ENCODE measurements at regions not wholly inside any gene's neighbourhood (a gene's known extent, or its start where the extent isn't known, plus 50 kb on each side); places are given as distances from the start of the nearest gene placed in this dataset.

DNA sequence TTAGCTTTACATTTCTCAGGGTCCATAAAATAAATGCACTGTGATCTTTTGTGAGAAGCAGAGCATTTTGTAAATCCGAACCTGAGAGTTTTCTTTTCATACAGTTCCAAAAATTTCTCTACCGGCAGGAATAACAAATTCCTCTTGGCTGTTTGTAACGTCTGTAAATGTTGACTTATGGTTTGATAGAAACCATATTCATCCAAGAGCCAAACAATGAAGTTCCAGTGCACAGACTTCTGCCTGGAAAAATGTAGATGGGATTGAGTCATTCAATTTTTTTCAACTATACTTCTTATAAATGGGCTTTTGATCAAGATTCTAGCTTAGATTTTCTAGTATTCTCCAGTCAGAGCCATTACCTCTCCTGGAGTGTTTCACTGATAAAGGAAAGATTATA is 530.6 kb downstream of the TFEC start:
- ATAC-seq = no peak
- TF ChIP-seq ZNF8 (CRISPR knock-in tag; IDR thresholded peaks at IDR 0.05) (no peak), ZNF70 (CRISPR knock-in tag; IDR thresholded peaks at IDR 0.05) (no peak), SNAI2 (CRISPR knock-in tag; IDR thresholded peaks at IDR 0.05) (no peak), ARNTL (CRISPR knock-in tag; IDR thresholded peaks at IDR 0.05; ENCODE audit: borderline replicate concordance, low read depth) (no peak), CSDC2 (CRISPR knock-in tag; IDR thresholded peaks at IDR 0.05) (no peak), ZFP3 (CRISPR knock-in tag; IDR thresholded peaks at IDR 0.05) (no peak), PPARA (CRISPR knock-in tag; IDR thresholded peaks at IDR 0.05; ENCODE audit: borderline replicate concordance) (no peak), BACH2 (CRISPR knock-in tag; IDR thresholded peaks at IDR 0.05; ENCODE audit: borderline replicate concordance) (no peak), ISL1 (CRISPR knock-in tag; IDR thresholded peaks at IDR 0.05) (no peak), OSR1 (CRISPR knock-in tag; IDR thresholded peaks at IDR 0.05) (no peak), TCF4 (CRISPR knock-in tag; IDR thresholded peaks at IDR 0.05; ENCODE audit: borderline replicate concordance) (no peak), GLIS3 (CRISPR knock-in tag; IDR thresholded peaks at IDR 0.05) (no peak), ESRRG (CRISPR knock-in tag; IDR thresholded peaks at IDR 0.05) (no peak)
- TF ChIP-seq, protein P1, sequence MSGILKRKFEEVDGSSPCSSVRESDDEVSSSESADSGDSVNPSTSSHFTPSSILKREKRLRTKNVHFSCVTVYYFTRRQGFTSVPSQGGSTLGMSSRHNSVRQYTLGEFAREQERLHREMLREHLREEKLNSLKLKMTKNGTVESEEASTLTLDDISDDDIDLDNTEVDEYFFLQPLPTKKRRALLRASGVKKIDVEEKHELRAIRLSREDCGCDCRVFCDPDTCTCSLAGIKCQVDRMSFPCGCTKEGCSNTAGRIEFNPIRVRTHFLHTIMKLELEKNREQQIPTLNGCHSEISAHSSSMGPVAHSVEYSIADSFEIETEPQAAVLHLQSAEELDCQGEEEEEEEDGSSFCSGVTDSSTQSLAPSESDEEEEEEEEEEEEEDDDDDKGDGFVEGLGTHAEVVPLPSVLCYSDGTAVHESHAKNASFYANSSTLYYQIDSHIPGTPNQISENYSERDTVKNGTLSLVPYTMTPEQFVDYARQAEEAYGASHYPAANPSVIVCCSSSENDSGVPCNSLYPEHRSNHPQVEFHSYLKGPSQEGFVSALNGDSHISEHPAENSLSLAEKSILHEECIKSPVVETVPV (CRISPR knock-in tag; IDR thresholded peaks at IDR 0.05) = no peak
- TF ChIP-seq, protein P2, sequence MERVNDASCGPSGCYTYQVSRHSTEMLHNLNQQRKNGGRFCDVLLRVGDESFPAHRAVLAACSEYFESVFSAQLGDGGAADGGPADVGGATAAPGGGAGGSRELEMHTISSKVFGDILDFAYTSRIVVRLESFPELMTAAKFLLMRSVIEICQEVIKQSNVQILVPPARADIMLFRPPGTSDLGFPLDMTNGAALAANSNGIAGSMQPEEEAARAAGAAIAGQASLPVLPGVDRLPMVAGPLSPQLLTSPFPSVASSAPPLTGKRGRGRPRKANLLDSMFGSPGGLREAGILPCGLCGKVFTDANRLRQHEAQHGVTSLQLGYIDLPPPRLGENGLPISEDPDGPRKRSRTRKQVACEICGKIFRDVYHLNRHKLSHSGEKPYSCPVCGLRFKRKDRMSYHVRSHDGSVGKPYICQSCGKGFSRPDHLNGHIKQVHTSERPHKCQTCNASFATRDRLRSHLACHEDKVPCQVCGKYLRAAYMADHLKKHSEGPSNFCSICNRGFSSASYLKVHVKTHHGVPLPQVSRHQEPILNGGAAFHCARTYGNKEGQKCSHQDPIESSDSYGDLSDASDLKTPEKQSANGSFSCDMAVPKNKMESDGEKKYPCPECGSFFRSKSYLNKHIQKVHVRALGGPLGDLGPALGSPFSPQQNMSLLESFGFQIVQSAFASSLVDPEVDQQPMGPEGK (CRISPR knock-in tag; IDR thresholded peaks at IDR 0.05; ENCODE audit: borderline replicate concordance) = no peak
- TF ChIP-seq, protein P3, sequence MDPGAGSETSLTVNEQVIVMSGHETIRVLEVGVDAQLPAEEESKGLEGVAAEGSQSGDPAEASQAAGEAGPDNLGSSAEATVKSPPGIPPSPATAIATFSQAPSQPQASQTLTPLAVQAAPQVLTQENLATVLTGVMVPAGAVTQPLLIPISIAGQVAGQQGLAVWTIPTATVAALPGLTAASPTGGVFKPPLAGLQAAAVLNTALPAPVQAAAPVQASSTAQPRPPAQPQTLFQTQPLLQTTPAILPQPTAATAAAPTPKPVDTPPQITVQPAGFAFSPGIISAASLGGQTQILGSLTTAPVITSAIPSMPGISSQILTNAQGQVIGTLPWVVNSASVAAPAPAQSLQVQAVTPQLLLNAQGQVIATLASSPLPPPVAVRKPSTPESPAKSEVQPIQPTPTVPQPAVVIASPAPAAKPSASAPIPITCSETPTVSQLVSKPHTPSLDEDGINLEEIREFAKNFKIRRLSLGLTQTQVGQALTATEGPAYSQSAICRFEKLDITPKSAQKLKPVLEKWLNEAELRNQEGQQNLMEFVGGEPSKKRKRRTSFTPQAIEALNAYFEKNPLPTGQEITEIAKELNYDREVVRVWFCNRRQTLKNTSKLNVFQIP (CRISPR knock-in tag; IDR thresholded peaks at IDR 0.05; ENCODE audit: borderline replicate concordance, low read depth) = no peak
- TF ChIP-seq, protein P4, sequence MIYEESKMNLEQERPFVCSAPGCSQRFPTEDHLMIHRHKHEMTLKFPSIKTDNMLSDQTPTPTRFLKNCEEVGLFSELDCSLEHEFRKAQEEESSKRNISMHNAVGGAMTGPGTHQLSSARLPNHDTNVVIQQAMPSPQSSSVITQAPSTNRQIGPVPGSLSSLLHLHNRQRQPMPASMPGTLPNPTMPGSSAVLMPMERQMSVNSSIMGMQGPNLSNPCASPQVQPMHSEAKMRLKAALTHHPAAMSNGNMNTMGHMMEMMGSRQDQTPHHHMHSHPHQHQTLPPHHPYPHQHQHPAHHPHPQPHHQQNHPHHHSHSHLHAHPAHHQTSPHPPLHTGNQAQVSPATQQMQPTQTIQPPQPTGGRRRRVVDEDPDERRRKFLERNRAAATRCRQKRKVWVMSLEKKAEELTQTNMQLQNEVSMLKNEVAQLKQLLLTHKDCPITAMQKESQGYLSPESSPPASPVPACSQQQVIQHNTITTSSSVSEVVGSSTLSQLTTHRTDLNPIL (CRISPR knock-in tag; IDR thresholded peaks at IDR 0.05; ENCODE audit: low read depth) = no peak

DNA sequence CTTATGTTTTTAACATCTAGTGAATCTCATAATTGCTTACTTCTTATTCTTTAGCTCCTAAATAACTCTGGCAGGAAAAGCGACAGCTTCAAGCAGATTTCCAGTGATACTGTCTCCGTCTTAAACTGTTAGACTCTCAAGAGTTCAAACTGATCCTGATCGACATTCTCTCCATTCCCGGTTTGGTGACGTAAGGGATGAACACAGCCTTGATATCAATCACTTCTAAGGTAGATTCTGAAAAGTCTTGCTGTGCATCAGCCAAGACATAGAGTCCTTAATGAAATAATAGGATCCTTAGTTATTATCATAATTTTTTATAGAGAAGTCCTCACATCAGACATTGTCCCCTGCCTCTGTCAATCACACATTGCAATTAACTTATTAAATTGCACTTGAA is 534.6 kb downstream of the TFEC start:
- TF ChIP-seq CSDC2 (CRISPR knock-in tag; IDR thresholded peaks at IDR 0.05) = no peak
- no peak for TF ChIP-seq PPARA (CRISPR knock-in tag; IDR thresholded peaks at IDR 0.05; ENCODE audit: borderline replicate concordance)

DNA sequence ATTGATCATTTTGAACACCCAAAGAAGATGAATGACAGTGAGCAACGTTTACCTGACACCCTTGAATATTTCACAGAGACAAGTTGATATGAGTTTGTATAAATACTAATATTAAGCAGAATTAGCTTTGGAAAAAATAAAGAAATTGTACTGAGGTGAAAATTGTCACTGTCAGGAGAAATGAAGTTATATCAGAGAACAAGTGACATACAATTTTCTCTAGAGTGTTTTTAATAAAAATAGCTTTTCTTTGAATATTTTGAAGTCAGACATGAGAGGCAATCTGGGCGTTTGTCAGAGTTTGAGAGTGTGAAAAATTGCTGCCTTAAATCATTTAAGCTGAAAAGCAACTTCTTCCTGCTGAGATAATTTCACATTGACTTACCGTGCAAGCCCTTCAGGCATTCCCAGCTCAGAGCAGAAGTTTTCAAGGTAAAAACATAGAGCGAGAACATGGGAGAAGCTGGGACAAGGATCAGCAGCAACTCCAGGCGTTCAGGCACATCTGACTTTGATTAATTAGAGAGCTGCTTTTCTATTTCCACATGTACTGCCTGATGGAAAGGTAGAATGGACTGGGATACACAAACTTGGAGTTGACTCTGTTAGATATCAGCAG is 535.9 kb downstream of the TFEC start:
- no peak for ATAC-seq
- TF ChIP-seq BACH2 (CRISPR knock-in tag; IDR thresholded peaks at IDR 0.05; ENCODE audit: borderline replicate concordance) (no peak), TOX (CRISPR knock-in tag; IDR thresholded peaks at IDR 0.05; ENCODE audit: borderline replicate concordance) (no peak), ESRRG (CRISPR knock-in tag; IDR thresholded peaks at IDR 0.05) (no peak), ZNF565 (CRISPR knock-in tag; conservative IDR thresholded peaks at IDR 0.05; ENCODE audit: low read depth) (no peak), ZNF70 (CRISPR knock-in tag; IDR thresholded peaks at IDR 0.05) (no peak), ISL1 (CRISPR knock-in tag; IDR thresholded peaks at IDR 0.05) (no peak), CSDC2 (CRISPR knock-in tag; IDR thresholded peaks at IDR 0.05) (no peak), RARB (CRISPR knock-in tag; IDR thresholded peaks at IDR 0.05) (no peak), PPARA (CRISPR knock-in tag; IDR thresholded peaks at IDR 0.05; ENCODE audit: borderline replicate concordance) (no peak)
- TF ChIP-seq, protein P5, sequence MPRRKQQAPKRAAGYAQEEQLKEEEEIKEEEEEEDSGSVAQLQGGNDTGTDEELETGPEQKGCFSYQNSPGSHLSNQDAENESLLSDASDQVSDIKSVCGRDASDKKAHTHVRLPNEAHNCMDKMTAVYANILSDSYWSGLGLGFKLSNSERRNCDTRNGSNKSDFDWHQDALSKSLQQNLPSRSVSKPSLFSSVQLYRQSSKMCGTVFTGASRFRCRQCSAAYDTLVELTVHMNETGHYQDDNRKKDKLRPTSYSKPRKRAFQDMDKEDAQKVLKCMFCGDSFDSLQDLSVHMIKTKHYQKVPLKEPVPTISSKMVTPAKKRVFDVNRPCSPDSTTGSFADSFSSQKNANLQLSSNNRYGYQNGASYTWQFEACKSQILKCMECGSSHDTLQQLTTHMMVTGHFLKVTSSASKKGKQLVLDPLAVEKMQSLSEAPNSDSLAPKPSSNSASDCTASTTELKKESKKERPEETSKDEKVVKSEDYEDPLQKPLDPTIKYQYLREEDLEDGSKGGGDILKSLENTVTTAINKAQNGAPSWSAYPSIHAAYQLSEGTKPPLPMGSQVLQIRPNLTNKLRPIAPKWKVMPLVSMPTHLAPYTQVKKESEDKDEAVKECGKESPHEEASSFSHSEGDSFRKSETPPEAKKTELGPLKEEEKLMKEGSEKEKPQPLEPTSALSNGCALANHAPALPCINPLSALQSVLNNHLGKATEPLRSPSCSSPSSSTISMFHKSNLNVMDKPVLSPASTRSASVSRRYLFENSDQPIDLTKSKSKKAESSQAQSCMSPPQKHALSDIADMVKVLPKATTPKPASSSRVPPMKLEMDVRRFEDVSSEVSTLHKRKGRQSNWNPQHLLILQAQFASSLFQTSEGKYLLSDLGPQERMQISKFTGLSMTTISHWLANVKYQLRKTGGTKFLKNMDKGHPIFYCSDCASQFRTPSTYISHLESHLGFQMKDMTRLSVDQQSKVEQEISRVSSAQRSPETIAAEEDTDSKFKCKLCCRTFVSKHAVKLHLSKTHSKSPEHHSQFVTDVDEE (CRISPR knock-in tag; IDR thresholded peaks at IDR 0.05) = no peak
- TF ChIP-seq, protein P1 (CRISPR knock-in tag; IDR thresholded peaks at IDR 0.05) = no peak
- TF ChIP-seq, protein P3 (CRISPR knock-in tag; IDR thresholded peaks at IDR 0.05; ENCODE audit: borderline replicate concordance, low read depth) = no peak

More for the DNA sequence above, 534.6 kb downstream of the TFEC start:
- no peak for ATAC-seq

Data from SK-N-SH treated with all-trans-retinoic acid at 6 μM for 48 hours (cell line).